HG03342 (cell line): ENCODE measurements at regions not wholly inside any gene's neighbourhood (a gene's known extent, or its start where the extent isn't known, plus 50 kb on each side); places are given as distances from the start of the nearest gene placed in this dataset.

Experiments
- ATAC-seq: cut with Tn5 transposase; IDR thresholded peaks from one replicate; pipeline ENCODE4 v1.9.1; 2021; ENCODE audit warnings: mild to moderate bottlenecking, moderate library complexity; ENCODE audit not compliant: unreplicated experiment

DNA sequence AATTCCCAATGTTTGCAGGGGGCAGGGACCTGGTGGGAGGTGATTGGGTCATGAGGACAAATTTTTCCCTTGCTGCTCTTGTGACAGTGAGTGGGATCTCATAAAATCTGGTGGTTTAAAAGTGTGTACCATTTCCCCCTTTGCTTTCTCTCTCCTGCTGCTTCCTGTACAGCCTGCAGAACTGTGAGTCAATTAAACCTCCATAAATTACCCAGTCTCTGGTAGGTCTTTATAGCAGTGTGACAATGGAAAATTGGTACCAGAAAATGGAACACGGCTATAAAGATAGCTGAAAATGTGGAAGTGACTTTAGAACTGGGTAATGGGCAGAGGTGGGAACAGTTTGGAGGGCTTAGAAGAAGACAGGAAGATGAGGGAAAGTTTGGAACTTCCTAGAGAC is 108.7 kb upstream of the NPFFR2 start:
- no peak for ATAC-seq

DNA sequence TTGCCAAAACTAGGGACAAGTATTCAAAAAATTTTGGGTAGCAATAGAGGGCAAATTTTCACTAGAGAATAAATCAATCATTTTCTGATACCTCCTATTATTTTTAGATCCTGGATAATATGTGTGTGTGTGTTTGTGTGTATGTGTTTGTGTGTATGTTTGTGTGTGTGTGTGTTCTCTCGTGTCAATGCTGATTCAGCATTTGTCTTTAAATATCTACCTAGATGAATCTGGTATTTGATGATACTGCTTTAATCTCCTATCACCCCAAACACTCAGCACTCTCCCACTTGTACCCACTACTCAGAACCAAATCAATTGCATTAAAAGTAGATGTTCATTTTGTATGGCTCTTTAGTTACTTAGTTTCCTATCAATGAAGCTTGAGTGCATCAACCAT is 101.3 kb upstream of the NPFFR2 start:
- ATAC-seq: no peak

DNA sequence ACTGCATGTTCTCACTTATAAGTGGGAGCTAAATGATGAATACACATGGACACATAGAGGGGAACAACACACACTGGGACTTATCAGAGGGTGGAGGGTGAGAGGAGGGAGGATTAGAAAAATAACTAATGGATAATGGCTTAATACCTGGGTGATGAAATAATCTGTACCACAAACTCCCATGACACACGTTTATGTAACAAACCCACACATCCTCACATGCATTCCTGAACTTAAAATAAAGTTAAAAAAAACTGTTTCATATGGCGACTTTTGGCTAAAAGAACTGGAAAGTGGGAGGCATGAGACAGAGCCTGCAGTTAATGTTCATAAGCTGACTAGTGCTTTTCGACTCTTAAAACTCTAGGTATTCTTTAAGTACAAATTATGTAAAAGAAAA is 98.9 kb upstream of the NPFFR2 start:
- ATAC-seq: no peak

DNA sequence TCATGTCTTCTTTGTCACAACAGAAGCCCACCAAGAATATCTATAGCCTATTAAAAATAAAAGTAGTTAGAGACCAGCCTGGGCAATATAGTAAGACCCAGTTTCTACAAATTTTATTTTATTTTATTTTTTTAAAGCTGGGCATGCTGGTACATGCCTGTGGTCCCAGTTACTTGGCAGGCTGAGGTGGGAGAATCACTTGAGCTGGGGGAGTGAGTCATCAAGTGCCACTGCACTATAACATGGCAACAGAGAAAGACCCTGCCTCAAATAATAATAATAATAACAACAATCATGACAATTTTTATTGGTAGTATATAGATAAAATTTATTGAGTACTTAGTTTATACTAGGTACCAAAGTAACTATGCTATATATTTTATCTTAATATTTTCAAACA is 93.0 kb upstream of the NPFFR2 start:
- no peak for ATAC-seq

DNA sequence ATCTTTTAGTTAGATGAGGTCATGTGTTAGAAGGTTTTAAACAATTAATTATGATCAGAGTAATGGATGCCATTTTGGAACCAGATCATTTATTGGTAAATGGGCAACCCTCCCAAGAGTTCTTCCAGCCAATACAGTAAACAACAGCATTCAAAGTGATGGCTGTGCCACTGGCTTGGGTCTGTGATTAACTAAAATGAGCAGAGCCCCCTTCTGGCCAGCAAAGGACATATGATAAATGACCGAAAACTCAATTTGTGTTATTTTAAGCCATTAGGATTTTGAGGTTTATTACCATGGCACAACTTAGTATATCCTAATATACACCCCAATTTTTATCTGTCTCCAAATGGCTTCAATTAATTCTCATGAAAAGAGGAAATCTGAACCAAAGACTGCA is 90.8 kb upstream of the NPFFR2 start:
- ATAC-seq: no peak

DNA sequence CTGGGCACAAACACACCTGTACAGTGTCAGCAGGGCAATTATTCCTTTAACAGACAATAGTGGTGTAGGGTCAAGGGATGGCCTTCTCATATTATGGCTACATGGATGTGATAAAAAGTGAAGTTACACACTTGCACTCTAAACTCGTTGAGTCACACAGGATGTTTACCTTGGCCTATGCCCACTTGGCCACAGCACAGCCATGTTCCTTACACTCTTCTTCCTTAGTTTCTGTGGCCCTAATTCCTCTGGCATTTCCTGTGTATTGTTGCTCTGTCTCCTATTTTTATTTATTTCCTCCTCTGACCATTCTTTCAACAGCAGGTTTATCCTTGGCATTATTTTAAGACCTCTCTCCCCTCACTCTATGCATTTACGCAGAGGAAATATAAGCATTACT is 86.8 kb upstream of the NPFFR2 start:
- ATAC-seq: no peak

DNA sequence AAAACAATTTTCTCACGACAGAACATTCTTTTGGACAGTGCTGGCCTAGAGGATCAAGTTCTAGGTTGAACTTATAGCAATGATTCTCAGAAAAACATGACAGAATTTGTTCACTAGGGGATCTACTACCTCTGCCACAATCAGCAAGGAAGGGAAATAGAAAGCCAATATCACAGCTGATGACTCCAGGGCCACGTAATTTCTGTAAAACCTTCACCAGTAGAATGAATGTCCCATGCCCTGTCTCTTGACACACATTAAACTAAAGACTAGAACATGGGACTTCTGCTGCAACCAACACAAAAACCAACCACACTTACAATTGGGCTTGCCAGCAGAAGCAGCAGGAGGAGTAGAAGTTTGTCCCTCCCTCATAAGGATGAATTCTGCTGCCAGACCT is 86.0 kb upstream of the NPFFR2 start:
- ATAC-seq: no peak

DNA sequence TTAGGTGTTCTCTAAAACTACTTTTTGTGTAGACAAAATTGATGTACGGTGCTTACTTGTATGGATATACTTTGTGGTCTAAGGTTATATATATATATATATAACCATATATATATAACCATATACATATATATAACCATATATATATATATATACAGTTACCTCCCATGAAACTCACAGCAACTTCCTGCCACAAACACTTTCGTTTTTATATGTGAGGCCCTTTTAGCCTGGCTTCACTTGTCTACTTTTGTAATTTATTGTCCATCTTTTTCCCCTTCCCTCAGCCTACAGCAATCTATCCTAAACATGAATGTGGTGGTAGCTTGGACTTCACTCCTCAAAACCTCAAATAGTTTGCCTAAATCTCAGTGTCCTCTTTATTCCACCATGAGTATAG is 72.8 kb upstream of the NPFFR2 start:
- ATAC-seq: no peak

DNA sequence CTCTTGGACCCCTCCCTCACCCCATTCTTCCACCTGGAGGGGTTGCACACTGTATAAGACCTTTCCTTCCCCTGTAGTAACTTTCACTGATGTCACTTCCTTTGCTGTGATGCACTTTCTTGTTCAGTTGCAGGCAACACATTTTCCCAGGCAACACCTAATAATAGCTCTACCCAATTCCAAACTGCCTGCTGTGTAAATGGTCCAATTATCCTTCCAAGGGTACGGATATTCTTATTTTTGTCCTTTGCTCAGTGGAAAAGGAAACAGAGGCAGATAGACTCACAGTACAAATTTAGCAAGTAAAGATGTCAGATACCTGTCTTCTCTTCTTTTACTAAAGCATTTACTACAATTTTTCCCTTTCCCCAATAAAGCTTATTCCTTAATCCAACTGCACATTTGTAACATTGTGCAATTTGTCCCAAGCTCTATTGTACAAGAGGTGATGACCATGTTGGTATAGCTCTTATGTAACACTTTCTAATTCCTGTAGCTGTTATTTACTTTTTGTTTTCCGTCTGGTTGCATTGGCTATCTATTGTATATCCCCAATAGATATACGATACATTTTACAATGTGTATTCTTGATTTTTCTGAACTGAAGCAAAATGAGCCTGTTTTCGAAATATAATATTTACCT is 69.1 kb upstream of the NPFFR2 start:
- no peak for ATAC-seq

DNA sequence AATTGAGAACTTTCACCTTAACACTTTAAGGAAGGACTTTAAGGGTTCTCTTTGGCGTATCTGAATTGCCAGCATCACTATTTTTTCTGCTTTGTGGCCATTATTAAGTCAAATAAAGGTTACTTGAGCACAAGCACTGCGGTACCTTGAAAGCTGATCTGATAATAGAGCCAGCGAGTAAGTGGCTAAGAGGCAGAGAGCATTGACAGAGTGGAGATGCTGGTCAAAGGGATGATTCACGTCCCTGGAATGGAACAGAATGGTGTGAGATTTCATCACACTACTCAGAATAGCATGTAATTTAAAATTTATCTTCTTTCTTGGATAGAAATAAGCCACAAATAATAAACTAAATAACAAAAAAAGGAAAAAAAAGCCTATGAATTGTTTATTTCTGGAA is 57.1 kb upstream of the NPFFR2 start:
- ATAC-seq: no peak

DNA sequence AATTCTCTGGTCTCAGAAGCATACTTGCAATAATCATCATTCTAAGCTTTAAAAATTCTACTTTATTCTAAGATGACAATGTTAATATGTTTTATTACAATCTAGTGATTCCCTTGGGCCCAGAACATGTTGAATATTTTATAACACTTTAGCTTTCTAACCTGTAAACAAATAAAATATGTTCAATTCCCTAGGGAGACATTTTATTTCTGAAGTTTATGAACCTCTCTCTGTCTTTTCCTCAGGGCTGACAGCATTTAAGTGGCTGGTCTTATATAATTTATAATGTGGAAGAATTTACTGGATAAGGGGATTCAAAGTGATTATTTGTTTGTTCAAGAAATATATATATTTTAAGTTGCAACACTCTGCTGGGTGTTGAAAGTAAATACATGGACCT is 55.3 kb upstream of the NPFFR2 start:
- no peak for ATAC-seq

DNA sequence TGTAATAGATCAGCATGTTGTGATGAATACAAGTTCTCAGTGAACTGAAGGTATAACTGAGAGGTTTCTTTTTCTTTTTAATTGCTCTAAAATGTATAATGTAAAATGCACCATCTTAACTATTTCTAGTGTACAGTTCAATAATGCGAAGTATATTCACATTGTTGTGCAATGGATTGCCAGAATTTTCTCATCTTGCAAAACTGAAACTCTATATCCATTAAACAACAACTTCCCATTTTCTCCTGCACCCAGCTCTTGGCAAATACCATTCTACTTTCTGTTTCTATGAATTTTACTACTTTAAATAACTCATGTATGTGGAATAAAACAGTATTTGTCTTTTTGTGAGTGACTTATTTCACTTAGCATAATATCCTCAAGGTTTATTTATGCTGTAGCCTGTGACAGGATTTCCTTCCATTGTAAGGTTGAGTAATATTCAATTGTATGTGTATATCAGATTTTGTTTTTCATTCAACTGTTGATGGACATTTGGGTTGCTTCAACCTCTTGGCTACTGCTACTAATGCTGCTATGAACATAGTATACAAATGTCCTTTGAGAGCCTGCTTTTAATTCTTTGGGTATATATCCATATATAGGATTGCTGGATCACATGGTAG is 53.5 kb upstream of the NPFFR2 start:
- ATAC-seq: no peak

DNA sequence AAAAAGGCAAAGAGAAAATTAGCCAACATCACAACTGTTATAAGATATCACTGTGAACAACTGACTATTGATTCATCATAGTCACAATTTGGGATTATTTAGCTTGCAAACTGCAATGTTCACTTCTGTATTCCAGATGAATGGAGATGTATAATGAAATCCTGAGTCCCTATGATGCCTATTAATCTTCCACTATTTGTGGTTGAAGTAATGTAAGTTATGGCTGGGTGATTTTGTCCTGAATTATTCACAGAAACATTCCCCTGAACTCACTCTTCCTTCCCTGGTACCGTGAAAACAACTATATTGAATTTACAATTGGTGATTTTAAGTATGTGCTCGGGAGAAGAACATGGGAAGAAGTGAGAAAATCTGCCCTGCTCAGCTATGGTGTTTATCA is 50.8 kb upstream of the NPFFR2 start:
- ATAC-seq: no peak
